Activated T-helper 1 cell treated with anti-CD3 and anti-CD28 coated beads, Interleukin-12 subunit alpha, Interleukin-12 subunit beta, Interleukin-2, Interleukin-4 antibody, amounts not matched to agents 30 ng/mL and 10 ng/mL and 1 ng/mL, durations not matched to agents 14 hours and 24 hours and 36 hours (primary cell): ENCODE measurements at regions not wholly inside any gene's neighbourhood (a gene's known extent, or its start where the extent isn't known, plus 50 kb on each side); places are given as distances from the start of the nearest gene placed in this dataset.
A peak's percentile ranks its signal among the peaks of the same experiment; 100 is the strongest.

Experiments used
- DNase-seq: peaks from one replicate; pipeline ENCODE4 v3.0.0; 2021; ENCODE audit warnings: low spot score
- H3K27ac Mint-ChIP-seq: one replicate; pipeline ENCODE4 v1.8.0; 2021; ENCODE audit warnings: mild to moderate bottlenecking, mixed read lengths
- H3K27me3 Mint-ChIP-seq: one replicate; pipeline ENCODE4 v1.8.0; 2022; ENCODE audit warnings: mild to moderate bottlenecking, moderate library complexity, mixed read lengths; ENCODE audit not compliant: insufficient read depth
- H3K36me3 Mint-ChIP-seq: one replicate; pipeline ENCODE4 v1.8.0; 2021; ENCODE audit warnings: low read depth, mixed read lengths
- H3K4me1 Mint-ChIP-seq: one replicate; pipeline ENCODE4 v1.8.0; 2021; ENCODE audit warnings: low read depth, mixed read lengths
- H3K4me3 Mint-ChIP-seq: one replicate; pipeline ENCODE4 v1.8.0; 2021; ENCODE audit warnings: mild to moderate bottlenecking, moderate library complexity, mixed read lengths
- H3K9me3 Mint-ChIP-seq: one replicate; pipeline ENCODE4 v1.8.0; 2021; ENCODE audit warnings: mixed read lengths
- intact Hi-C: fragments of 100-400 bp; cut with micrococcal nuclease; formaldehyde crosslinking; loops from one replicate; pipeline ENCODE4 v1.15.1; 2024

GRCh38 chr9:19682397-19682796, 106.4 kb downstream of the SLC24A2 start:
- Mint-ChIP-seq H3K4me3 (no peak overlapping the region), H3K36me3 (no peaks in the 10 kb centered on the region), H3K27ac (no peak overlapping the region), H3K4me1 (no peaks in the 10 kb centered on the region), H3K9me3 (peaks cover 28% of the 10 kb centered on the region), H3K27me3 (peaks cover 2% of the 10 kb centered on the region)
- no peak for DNase-seq
- intact Hi-C loops, result no loop called here

DNA sequence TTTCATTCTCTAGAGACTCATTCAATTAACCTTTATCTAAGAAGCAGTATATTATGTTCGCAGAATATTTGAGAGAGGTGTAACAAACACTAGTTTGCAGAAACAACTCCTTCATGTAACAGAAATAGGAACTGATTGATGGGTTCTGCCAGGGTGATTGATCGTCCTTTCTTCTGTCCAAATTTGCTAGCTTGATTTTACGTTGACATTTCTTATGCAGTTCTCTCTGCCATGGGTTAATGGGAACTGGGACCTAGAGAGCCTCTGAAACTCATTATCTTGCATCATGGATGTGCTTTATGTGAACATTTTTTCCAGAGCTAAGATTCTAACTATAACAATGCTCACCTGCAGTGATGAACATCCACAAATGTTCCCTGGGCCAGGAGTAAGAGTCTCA, 107.0 kb downstream of the SLC24A2 start:
- no peaks in the 10 kb centered on the region for H3K4me1 Mint-ChIP-seq
- DNase-seq, result no peak
- intact Hi-C loops, result no loop called here
- peaks cover 26% of the 10 kb centered on the region for H3K9me3 Mint-ChIP-seq
- no peak overlapping the region for H3K27ac Mint-ChIP-seq
- no peak overlapping the region for H3K4me3 Mint-ChIP-seq
- peaks cover 2% of the 10 kb centered on the region for H3K27me3 Mint-ChIP-seq
- no peaks in the 10 kb centered on the region for H3K36me3 Mint-ChIP-seq

DNA sequence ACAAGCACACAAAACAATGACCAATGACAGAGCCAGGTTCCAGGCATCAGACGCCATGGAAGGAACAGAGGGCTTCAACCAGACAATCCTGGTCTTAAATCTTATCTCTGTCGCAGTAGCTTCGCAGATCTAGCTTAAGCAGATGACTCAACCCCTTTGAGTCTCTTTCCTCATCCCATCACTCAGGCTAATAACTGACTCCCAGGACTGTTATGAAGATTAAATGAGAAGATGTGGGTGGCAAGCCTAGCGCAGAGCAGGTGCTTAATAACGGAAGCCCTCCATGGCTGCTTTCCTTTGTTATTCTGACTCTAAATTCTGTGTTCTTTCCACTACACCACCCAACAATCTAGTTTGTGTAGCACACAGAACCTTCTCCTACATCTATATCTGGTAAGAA, 110.9 kb downstream of the SLC24A2 start:
- intact Hi-C loops, result no loop called here
- Mint-ChIP-seq H3K27me3 (peaks cover 7% of the 10 kb centered on the region), H3K27ac (no peak overlapping the region), H3K4me1 (no peaks in the 10 kb centered on the region), H3K9me3 (no peaks in the 10 kb centered on the region), H3K36me3 (no peaks in the 10 kb centered on the region), H3K4me3 (no peak overlapping the region)
- DNase-seq, result no peak

GRCh38 chr9:19675492-19675891, 113.3 kb downstream of the SLC24A2 start:
- H3K4me3 Mint-ChIP-seq, result no peak overlapping the region
- H3K27me3 Mint-ChIP-seq, result peaks cover 11% of the 10 kb centered on the region
- no peak for DNase-seq
- H3K36me3 Mint-ChIP-seq, result no peaks in the 10 kb centered on the region
- H3K9me3 Mint-ChIP-seq, result no peaks in the 10 kb centered on the region
- no peak overlapping the region for H3K27ac Mint-ChIP-seq
- intact Hi-C loops, result no loop called here
- H3K4me1 Mint-ChIP-seq, result no peaks in the 10 kb centered on the region

- intact Hi-C loops, result loop anchor here (10.0 kb wide), 1 partner anchor 172 kb away; no protein-coding TSS in a partner anchor
- Mint-ChIP-seq H3K4me3 (no peak overlapping the region), H3K36me3 (no peaks in the 10 kb centered on the region), H3K27me3 (peaks cover 3% of the 10 kb centered on the region), H3K4me1 (peaks cover 10% of the 10 kb centered on the region), H3K27ac (no peak overlapping the region), H3K9me3 (no peaks in the 10 kb centered on the region)
- DNase-seq, result no peak
Measured at GRCh38 chr9:19666575-19666974, 122.3 kb downstream of the SLC24A2 start.

DNA sequence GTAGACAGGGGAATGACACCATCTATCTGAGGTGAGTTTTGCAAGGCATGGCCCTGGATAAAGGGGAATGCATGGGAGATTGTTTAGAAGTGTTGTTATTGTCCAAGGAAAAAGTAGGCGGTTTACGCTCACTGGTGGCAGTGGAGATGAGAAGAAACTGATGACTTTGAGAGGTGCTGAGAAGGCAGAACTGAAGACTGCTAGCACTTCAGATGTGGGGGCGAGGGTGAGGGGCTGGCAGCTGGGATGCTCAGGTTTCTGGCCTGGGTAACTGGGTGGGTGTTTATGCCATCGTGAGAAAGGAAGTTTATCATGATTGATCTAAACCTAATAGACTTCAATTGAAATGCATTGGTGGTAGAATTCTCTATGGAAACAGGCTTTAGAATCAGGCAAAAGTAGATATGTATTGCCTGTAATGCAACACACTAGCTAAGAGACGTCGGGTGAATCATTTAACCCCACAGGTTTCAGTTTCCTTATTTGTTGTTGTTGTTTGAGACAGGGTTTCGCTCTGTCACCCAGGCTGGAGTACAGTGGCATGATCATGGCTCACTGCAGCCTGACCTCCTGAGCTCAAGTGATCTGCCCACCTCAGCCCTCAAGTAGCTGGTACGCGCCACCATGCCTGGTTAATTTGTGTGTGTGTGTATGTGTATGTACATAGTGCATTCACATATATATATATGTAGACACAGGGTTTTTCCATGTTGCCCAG, 123.5 kb downstream of the SLC24A2 start:
- Mint-ChIP-seq H3K27me3 (peaks cover 3% of the 10 kb centered on the region), H3K27ac (peak overlapping the region; percentile 27), H3K9me3 (no peaks in the 10 kb centered on the region), H3K4me1 (peaks cover 10% of the 10 kb centered on the region), H3K36me3 (no peaks in the 10 kb centered on the region), H3K4me3 (no peak overlapping the region)
- peak; percentile 2 for DNase-seq
- intact Hi-C loops, result loop anchor here (10.0 kb wide), 1 partner anchor 171 kb away; no protein-coding TSS in a partner anchor

DNA sequence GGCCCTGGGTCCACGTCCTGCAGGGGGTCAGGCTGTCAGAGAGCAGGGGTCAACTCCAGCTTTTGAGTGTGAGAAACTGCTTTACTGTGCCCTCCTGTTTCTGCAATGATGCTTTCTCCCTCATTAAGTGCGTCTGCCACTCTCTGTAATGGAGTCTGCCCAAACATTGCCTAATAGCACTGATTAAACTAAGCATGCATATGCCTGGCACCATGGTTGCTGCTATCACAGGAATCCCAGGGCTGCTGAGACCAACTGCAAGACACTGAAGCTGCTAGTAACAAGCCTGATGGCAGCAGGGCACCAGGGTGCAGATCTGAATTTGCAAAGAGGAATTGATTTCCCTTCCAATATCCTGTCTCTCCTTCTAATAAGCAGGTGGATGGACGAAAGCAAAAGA, 125.3 kb downstream of the SLC24A2 start:
- peaks cover 3% of the 10 kb centered on the region for H3K27me3 Mint-ChIP-seq
- DNase-seq, result no peak
- no peaks in the 10 kb centered on the region for H3K9me3 Mint-ChIP-seq
- no peak overlapping the region for H3K27ac Mint-ChIP-seq
- no peaks in the 10 kb centered on the region for H3K36me3 Mint-ChIP-seq
- peaks cover 15% of the 10 kb centered on the region for H3K4me1 Mint-ChIP-seq
- intact Hi-C loops, result loop anchor here (10.0 kb wide), 1 partner anchor 169 kb away; no protein-coding TSS in a partner anchor
- no peak overlapping the region for H3K4me3 Mint-ChIP-seq

GRCh38 chr9:19662213-19662612, 126.6 kb downstream of the SLC24A2 start:
- DNase-seq, result no peak
- Mint-ChIP-seq H3K4me3 (no peak overlapping the region), H3K4me1 (peaks cover 15% of the 10 kb centered on the region), H3K27me3 (no peaks in the 10 kb centered on the region), H3K9me3 (no peaks in the 10 kb centered on the region), H3K36me3 (no peaks in the 10 kb centered on the region), H3K27ac (no peak overlapping the region)
- intact Hi-C loops, result loop anchor here (10.0 kb wide), 1 partner anchor 167 kb away; no protein-coding TSS in a partner anchor

- no peak overlapping the region for H3K4me3 Mint-ChIP-seq
- H3K36me3 Mint-ChIP-seq, result no peaks in the 10 kb centered on the region
- intact Hi-C loops, result loop anchor here (10.0 kb wide), 1 partner anchor 165 kb away; no protein-coding TSS in a partner anchor
Measured at GRCh38 chr9:19660019-19660418, 128.8 kb downstream of the SLC24A2 start.

DNA sequence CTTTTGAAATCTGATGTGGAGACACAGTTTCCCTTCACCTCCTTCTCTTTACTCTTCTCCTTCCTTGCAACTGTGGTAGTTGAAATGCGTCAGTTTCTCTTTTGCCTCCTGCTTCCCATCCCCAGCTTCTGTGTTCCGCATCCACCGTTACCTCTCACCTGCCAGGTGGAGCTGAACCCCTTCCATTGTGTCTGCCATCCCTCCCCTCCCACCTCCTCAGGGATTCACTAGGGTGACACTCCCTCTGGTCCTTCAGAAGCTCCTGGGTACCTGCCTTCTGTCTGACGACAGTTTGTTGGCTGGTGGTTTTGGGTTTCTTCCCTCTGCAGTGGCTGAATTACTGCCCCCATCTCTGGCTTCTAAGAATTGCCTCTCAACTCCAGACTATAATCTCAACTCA, 132.1 kb downstream of the SLC24A2 start:
- Mint-ChIP-seq H3K27ac (no peak overlapping the region), H3K9me3 (no peaks in the 10 kb centered on the region), H3K36me3 (no peaks in the 10 kb centered on the region), H3K4me3 (no peak overlapping the region), H3K27me3 (peaks cover 4% of the 10 kb centered on the region), H3K4me1 (peaks cover 5% of the 10 kb centered on the region)
- intact Hi-C loops, result no loop called here
- no peak for DNase-seq

More at GRCh38 chr9:19660019-19660418, 128.8 kb downstream of the SLC24A2 start:
- peaks cover 8% of the 10 kb centered on the region for H3K4me1 Mint-ChIP-seq
- H3K27me3 Mint-ChIP-seq, result peaks cover 4% of the 10 kb centered on the region
- DNase-seq, result no peak
- H3K27ac Mint-ChIP-seq, result no peak overlapping the region
- no peaks in the 10 kb centered on the region for H3K9me3 Mint-ChIP-seq

DNA sequence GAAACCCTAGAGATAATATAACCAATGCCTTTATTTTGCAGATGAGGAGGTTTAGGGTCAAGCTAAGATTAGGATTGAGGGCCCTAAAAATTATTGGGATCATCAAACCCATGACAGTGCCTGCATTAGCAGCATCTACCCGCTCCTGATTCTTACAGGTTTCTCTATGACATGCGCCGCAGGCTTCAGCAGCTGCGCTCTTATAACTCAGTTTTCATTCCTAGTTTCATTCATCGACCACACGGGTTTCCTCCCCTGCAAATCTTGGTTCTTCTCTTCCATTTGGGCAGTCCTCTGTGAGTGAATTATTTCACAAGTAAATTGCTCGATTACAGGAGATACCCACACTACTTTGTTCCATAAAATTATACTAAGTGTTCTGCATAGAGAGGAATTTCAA, 137.2 kb downstream of the SLC24A2 start:
- Mint-ChIP-seq H3K9me3 (no peaks in the 10 kb centered on the region), H3K36me3 (no peaks in the 10 kb centered on the region), H3K27me3 (peaks cover 2% of the 10 kb centered on the region), H3K4me3 (no peak overlapping the region), H3K27ac (no peak overlapping the region), H3K4me1 (no peaks in the 10 kb centered on the region)
- intact Hi-C loops, result no loop called here
- DNase-seq, result no peak

DNA sequence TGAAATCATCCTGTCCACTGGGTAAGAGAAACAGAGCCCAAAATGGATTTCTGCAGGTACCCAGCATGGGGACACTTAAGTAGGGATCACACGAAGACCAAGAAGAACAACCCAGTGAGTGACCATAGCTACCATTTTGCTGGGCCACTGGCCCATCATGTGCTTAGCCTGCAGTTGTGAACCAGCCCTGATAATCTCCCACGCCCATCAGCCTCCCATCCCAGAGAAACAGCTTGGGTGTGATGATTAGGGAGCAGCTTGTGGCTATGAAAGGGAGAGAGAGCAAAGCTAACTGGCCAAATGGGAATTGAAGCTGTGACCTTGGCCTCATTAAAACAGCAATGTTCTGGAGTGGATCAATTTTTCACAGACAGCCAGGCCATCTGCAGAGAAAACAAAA, 138.5 kb downstream of the SLC24A2 start:
- Mint-ChIP-seq H3K27me3 (no peaks in the 10 kb centered on the region), H3K4me1 (no peaks in the 10 kb centered on the region), H3K9me3 (no peaks in the 10 kb centered on the region), H3K36me3 (no peaks in the 10 kb centered on the region), H3K27ac (no peak overlapping the region), H3K4me3 (no peak overlapping the region)
- no peak for DNase-seq
- intact Hi-C loops, result no loop called here

GRCh38 chr9:19649336-19650041, 139.3 kb downstream of the SLC24A2 start:
- no peaks in the 10 kb centered on the region for H3K9me3 Mint-ChIP-seq

More at GRCh38 chr9:19649336-19650041, 139.3 kb downstream of the SLC24A2 start:
- DNase-seq, result no peak
- Mint-ChIP-seq H3K4me3 (no peak overlapping the region), H3K36me3 (no peaks in the 10 kb centered on the region), H3K27ac (no peak overlapping the region), H3K27me3 (no peaks in the 10 kb centered on the region), H3K4me1 (no peaks in the 10 kb centered on the region)
- intact Hi-C loops, result no loop called here
